K562 (cell line): ENCODE measurements at regions not wholly inside any gene's neighbourhood (a gene's known extent, or its start where the extent isn't known, plus 50 kb on each side); places are given as distances from the start of the nearest gene placed in this dataset.

Source experiments
- CCAR2 ChIP-seq: fragments of 200-400 bp; formaldehyde crosslinking; IDR thresholded peaks from 2 replicates; pipeline ENCODE4 v1.6.1; 2017; ENCODE audit warnings: mild to moderate bottlenecking, low read depth, low read length
- CTCF ChIP-seq, 3 experiments: IDR thresholded peaks in 2 of 3; conservative IDR thresholded peaks in 1 of 3; 2 replicates each; pipeline ENCODE4 v1.5.1; 2011 to 2012; ENCODE audit warnings: low read length in 3 of 3, mild to moderate bottlenecking in 3 of 3, control low read depth in 2 of 3, improper control_type of control experiment in 1 of 3, inconsistent platforms in 1 of 3, low read depth in 1 of 3, mixed read lengths in 1 of 3, moderate library complexity in 1 of 3; ENCODE audit not compliant: insufficient read depth in 2 of 3
- HCFC1 ChIP-seq: IDR thresholded peaks from 2 replicates; pipeline ENCODE4 v1.6.1; 2012; ENCODE audit warnings: low read depth, low read length, improper control_type of control experiment
- RFX5 ChIP-seq: IDR thresholded peaks from 2 replicates; pipeline ENCODE4 v1.6.1; 2011; ENCODE audit warnings: low read depth, mild to moderate bottlenecking, improper control_type of control experiment, low read length
- ZNF232 ChIP-seq: sonication (generic); formaldehyde crosslinking; IDR thresholded peaks from 2 replicates; pipeline ENCODE4 v1.8.0; 2022; ENCODE audit warnings: mild to moderate bottlenecking, missing genetic modification reagents
- ZNF274 ChIP-seq: IDR thresholded peaks from 2 replicates; pipeline ENCODE4 v1.6.1; 2011; ENCODE audit warnings: low read depth, mild to moderate bottlenecking, low read length, moderate library complexity, borderline replicate concordance

GRCh38 chr15:62835351-62835750 lies 207.2 kb upstream of the TPM1 start:
- TF ChIP-seq ZNF274, result no peak
- TF ChIP-seq HCFC1, result no peak
- TF ChIP-seq RFX5, result no peak
- TF ChIP-seq CCAR2, result no peak
- TF ChIP-seq CTCF (IDR thresholded peaks at IDR 0.05 in 2 of 3, conservative IDR thresholded peaks at IDR 0.05 in 1 of 3; ENCODE audit: insufficient read depth in 2 of 3, low read depth in 1 of 3, low read length in 3 of 3), result no peak
- TF ChIP-seq ZNF232 (CRISPR knock-in tag), result no peak
